Esophagus squamous epithelium (tissue), 4 donors: ENCODE measurements at regions not wholly inside any gene's neighbourhood (a gene's known extent, or its start where the extent isn't known, plus 50 kb on each side); places are given as distances from the start of the nearest gene placed in this dataset.

Experiments
- POLR2A ChIP-seq, 4 donors: fragments of 450-650 bp; IDR thresholded peaks; one replicate each; pipeline ENCODE4 v1.6.1; 2017; ENCODE audit warnings: antibody characterized with exemption in 4 of 4, mild to moderate bottlenecking in 4 of 4, moderate library complexity in 3 of 4
- TF ChIP-seq, protein P1 (sequence below), 6 experiments: fragments of 450-650 bp in 4 of 6; fragments of 200-600 bp in 2 of 6; sonication (generic) in 2 of 6; IDR thresholded peaks; one replicate each; pipeline ENCODE4 v1.5.1; 2016 to 2019; ENCODE audit warnings: antibody characterized with exemption in 6 of 6, mild to moderate bottlenecking in 4 of 6, moderate library complexity in 4 of 6

- TF ChIP-seq, protein P1, sequence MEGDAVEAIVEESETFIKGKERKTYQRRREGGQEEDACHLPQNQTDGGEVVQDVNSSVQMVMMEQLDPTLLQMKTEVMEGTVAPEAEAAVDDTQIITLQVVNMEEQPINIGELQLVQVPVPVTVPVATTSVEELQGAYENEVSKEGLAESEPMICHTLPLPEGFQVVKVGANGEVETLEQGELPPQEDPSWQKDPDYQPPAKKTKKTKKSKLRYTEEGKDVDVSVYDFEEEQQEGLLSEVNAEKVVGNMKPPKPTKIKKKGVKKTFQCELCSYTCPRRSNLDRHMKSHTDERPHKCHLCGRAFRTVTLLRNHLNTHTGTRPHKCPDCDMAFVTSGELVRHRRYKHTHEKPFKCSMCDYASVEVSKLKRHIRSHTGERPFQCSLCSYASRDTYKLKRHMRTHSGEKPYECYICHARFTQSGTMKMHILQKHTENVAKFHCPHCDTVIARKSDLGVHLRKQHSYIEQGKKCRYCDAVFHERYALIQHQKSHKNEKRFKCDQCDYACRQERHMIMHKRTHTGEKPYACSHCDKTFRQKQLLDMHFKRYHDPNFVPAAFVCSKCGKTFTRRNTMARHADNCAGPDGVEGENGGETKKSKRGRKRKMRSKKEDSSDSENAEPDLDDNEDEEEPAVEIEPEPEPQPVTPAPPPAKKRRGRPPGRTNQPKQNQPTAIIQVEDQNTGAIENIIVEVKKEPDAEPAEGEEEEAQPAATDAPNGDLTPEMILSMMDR (IDR thresholded peaks at IDR 0.05): no peak
- no peak for TF ChIP-seq POLR2A (IDR thresholded peaks at IDR 0.05)
Observed at GRCh38 chr4:23978002-23978401, 88.2 kb upstream of the PPARGC1A start.
